OCI-LY7 (cell line): ENCODE measurements at regions not wholly inside any gene's neighbourhood (a gene's known extent, or its start where the extent isn't known, plus 50 kb on each side); places are given as distances from the start of the nearest gene placed in this dataset.

Experiments used
- BruUV-seq: library from RNA; stranded (reverse); fragments of 400-500 nt; replicated peaks from 2 replicates; lab custom pipeline; 2021; lab: Mats Ljungman, UMichigan
- CTCF ChIA-PET: fragments of 300-600 bp; sonication (Branson Sonifier 250); formaldehyde crosslinking; loops from one replicate; lab custom pipeline; 2022; ENCODE audit warnings: antibody characterized with exemption; ENCODE audit not compliant: unreplicated experiment; lab: Charles Lee
- POLR2A ChIA-PET: fragments of 300-600 bp; sonication (Branson Sonifier 250); formaldehyde crosslinking; loops from one replicate; lab custom pipeline; 2022; ENCODE audit warnings: antibody characterized with exemption; lab: Charles Lee
- DNase-seq: peaks from one replicate; pipeline ENCODE4 v3.0.0-alpha.2; 2015; ENCODE audit warnings: low spot score
- H2AFZ ChIP-seq: fragments of 200-600 bp; sonication (generic), shearing (Covaris generic); 2 replicates; pipeline ENCODE4 v1.6.1; 2014; ENCODE audit warnings: mild to moderate bottlenecking, antibody characterized with exemption, low read length, moderate library complexity
- H3K27ac ChIP-seq: fragments of 200-600 bp; sonication (generic); 2 replicates; pipeline ENCODE4 v1.5.1; 2014; ENCODE audit warnings: mixed run types, low read depth, mild to moderate bottlenecking, moderate library complexity, low read length, inconsistent platforms; ENCODE audit not compliant: poor library complexity, severe bottlenecking
- H3K36me3 ChIP-seq: fragments of 200-600 bp; sonication (generic); 2 replicates; pipeline ENCODE4 v1.6.1; 2014; ENCODE audit warnings: mild to moderate bottlenecking, antibody characterized with exemption, low read length, moderate library complexity, mixed read lengths; ENCODE audit not compliant: insufficient read depth
- H3K4me1 ChIP-seq: fragments of 200-600 bp; sonication (generic); 2 replicates; pipeline ENCODE4 v1.5.1; 2014; ENCODE audit warnings: mild to moderate bottlenecking, low read length; ENCODE audit not compliant: insufficient read depth, poor library complexity, severe bottlenecking
- H3K4me2 ChIP-seq: fragments of 200-600 bp; sonication (generic); 2 replicates; pipeline ENCODE4 v1.6.1; 2014; ENCODE audit warnings: mild to moderate bottlenecking, low read length
- H3K4me3 ChIP-seq: fragments of 200-600 bp; sonication (generic); 2 replicates; pipeline ENCODE4 v1.5.1; 2014; ENCODE audit warnings: mild to moderate bottlenecking, low read depth, low read length; ENCODE audit not compliant: poor library complexity, severe bottlenecking
- H3K79me2 ChIP-seq: fragments of 200-600 bp; sonication (generic); 2 replicates; pipeline ENCODE4 v1.6.1; 2016; ENCODE audit warnings: low read depth, mild to moderate bottlenecking, low read length, moderate library complexity, mixed read lengths; ENCODE audit not compliant: insufficient read depth
- H3K9me2 ChIP-seq: fragments of 200-600 bp; sonication (generic); 2 replicates; pipeline ENCODE4 v1.6.1; 2016; ENCODE audit warnings: mild to moderate bottlenecking, low read length, mixed read lengths; ENCODE audit not compliant: insufficient read depth
- H3K9me3 ChIP-seq: fragments of 200-600 bp; sonication (generic); 2 replicates; pipeline ENCODE4 v1.6.1; 2014; ENCODE audit warnings: mild to moderate bottlenecking, mixed run types, low read length, mixed read lengths
- H4K20me1 ChIP-seq: fragments of 200-600 bp; sonication (generic); 2 replicates; pipeline ENCODE4 v1.6.1; 2014; ENCODE audit warnings: mild to moderate bottlenecking, antibody characterized with exemption, low read length, moderate library complexity, mixed read lengths; ENCODE audit not compliant: insufficient read depth
- EZH2phosphoT487 ChIP-seq: fragments of 200-600 bp; sonication (generic); IDR thresholded peaks from 2 replicates; pipeline ENCODE4 v1.6.1; 2018; ENCODE audit warnings: low read depth, borderline replicate concordance, mild to moderate bottlenecking, mixed run types, antibody characterized with exemption, low read length, moderate library complexity, mixed read lengths
- intact Hi-C: fragments of 100-400 bp; cut with micrococcal nuclease; formaldehyde crosslinking; loops from one replicate; pipeline ENCODE4 v1.10.0; 2022; ENCODE audit not compliant: unreplicated experiment
- TF ChIP-seq, protein P1 (sequence below): fragments of 200-600 bp; sonication (generic); conservative IDR thresholded peaks from 2 replicates; pipeline ENCODE4 v1.5.1; 2014; ENCODE audit warnings: mild to moderate bottlenecking, antibody characterized with exemption, low read length, moderate library complexity, mixed read lengths

DNA sequence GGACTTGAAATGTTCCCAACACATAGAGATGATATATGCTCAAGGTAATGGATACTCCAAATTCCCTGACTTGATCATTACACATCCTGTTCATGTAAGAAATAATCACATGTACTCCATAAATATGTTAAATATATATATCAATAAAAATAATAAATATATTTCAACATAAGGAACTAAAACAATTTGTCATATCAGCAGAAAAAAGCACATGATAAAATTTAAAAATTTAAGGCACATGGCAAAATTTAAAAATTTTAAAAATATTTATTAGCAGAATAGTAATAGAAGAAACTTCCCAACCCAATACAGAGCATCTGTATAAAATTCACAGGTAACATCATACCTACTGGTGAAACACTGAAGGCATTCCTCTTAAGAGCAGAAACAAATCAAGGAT lies 109.6 kb upstream of the KYNU start:
- Histone ChIP-seq H4K20me1 (no peaks in the 10 kb centered on the region), H3K27ac (no peak overlapping the region), H3K9me3 (no peaks in the 10 kb centered on the region), H3K36me3 (no peaks in the 10 kb centered on the region), H2AFZ (no peak overlapping the region), H3K79me2 (no peaks in the 10 kb centered on the region), H3K4me3 (no peak overlapping the region), H3K9me2 (no peaks in the 10 kb centered on the region), H3K4me2 (no peak overlapping the region), H3K4me1 (no peaks in the 10 kb centered on the region)
- intact Hi-C loops, result no loop called here
- no peak for TF ChIP-seq EZH2phosphoT487
- TF ChIP-seq, protein P1, sequence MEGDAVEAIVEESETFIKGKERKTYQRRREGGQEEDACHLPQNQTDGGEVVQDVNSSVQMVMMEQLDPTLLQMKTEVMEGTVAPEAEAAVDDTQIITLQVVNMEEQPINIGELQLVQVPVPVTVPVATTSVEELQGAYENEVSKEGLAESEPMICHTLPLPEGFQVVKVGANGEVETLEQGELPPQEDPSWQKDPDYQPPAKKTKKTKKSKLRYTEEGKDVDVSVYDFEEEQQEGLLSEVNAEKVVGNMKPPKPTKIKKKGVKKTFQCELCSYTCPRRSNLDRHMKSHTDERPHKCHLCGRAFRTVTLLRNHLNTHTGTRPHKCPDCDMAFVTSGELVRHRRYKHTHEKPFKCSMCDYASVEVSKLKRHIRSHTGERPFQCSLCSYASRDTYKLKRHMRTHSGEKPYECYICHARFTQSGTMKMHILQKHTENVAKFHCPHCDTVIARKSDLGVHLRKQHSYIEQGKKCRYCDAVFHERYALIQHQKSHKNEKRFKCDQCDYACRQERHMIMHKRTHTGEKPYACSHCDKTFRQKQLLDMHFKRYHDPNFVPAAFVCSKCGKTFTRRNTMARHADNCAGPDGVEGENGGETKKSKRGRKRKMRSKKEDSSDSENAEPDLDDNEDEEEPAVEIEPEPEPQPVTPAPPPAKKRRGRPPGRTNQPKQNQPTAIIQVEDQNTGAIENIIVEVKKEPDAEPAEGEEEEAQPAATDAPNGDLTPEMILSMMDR, result no peak
- ChIA-PET POLR2A (no interaction called here), CTCF (no interaction called here)
- no peak for DNase-seq
- BruUV-seq, result no TSS peak

- H3K27ac ChIP-seq, result no peak overlapping the region
- H4K20me1 ChIP-seq, result no peaks in the 10 kb centered on the region
- H3K4me2 ChIP-seq, result no peak overlapping the region
- H3K9me3 ChIP-seq, result no peaks in the 10 kb centered on the region
- no peaks in the 10 kb centered on the region for H3K79me2 ChIP-seq
- ChIA-PET CTCF (no interaction called here), POLR2A (interaction anchor here (0.8 to 1.2 kb wide), 2 partner anchors 9 to 470 kb away, joined by 3 read pairs; no protein-coding TSS in a partner anchor)
- no peak overlapping the region for H2AFZ ChIP-seq
- no peaks in the 10 kb centered on the region for H3K4me1 ChIP-seq
- no peak for DNase-seq
- no TSS peak for BruUV-seq
- TF ChIP-seq, protein P1, result no peak
- no peak for TF ChIP-seq EZH2phosphoT487
- H3K4me3 ChIP-seq, result no peak overlapping the region
- no peaks in the 10 kb centered on the region for H3K9me2 ChIP-seq
- intact Hi-C loops, result no loop called here
- no peaks in the 10 kb centered on the region for H3K36me3 ChIP-seq
Measured at GRCh38 chr2:142758973-142759372, 118.5 kb upstream of the KYNU start.

GRCh38 chr2:142757111-142757510 lies 120.4 kb upstream of the KYNU start:
- Histone ChIP-seq H3K36me3 (no peaks in the 10 kb centered on the region), H3K9me3 (no peaks in the 10 kb centered on the region), H4K20me1 (no peaks in the 10 kb centered on the region), H3K27ac (no peak overlapping the region), H3K9me2 (no peaks in the 10 kb centered on the region), H3K4me3 (no peak overlapping the region), H2AFZ (no peak overlapping the region), H3K79me2 (no peaks in the 10 kb centered on the region), H3K4me2 (no peak overlapping the region), H3K4me1 (no peaks in the 10 kb centered on the region)
- ChIA-PET CTCF (no interaction called here), POLR2A (interaction anchor here (0.7 kb wide), 1 partner anchor 241 kb away, joined by 4 read pairs; no protein-coding TSS in a partner anchor)
- intact Hi-C loops, result no loop called here
- DNase-seq, result no peak
- TF ChIP-seq, protein P1, result no peak
- TF ChIP-seq EZH2phosphoT487, result no peak
- no TSS peak for BruUV-seq
